ENCODE measurements at regions not wholly inside any gene's neighbourhood (a gene's known extent, or its start where the extent isn't known, plus 50 kb on each side); places are given as distances from the start of the nearest gene placed in this dataset.

DNA sequence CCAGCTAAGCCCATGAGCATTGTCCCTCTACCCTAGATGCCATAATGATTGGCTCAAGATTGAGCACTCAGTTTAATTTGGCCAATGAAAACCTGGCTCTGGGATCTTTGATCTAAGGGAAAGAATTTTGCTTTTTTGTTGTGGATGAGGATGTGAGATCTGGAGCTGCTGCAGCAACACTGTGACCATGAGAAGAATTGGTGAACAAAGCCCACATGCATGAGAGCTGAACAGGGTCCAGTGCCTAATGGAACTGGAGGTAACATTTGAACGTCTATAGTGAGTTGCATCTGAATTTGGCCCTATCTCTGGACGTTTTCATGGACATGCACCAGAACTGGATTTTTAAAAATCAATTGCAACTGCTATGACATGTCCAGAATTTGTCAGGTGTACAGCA, 338.6 kb downstream of the AACS start:
- TF ChIP-seq, protein P1, sequence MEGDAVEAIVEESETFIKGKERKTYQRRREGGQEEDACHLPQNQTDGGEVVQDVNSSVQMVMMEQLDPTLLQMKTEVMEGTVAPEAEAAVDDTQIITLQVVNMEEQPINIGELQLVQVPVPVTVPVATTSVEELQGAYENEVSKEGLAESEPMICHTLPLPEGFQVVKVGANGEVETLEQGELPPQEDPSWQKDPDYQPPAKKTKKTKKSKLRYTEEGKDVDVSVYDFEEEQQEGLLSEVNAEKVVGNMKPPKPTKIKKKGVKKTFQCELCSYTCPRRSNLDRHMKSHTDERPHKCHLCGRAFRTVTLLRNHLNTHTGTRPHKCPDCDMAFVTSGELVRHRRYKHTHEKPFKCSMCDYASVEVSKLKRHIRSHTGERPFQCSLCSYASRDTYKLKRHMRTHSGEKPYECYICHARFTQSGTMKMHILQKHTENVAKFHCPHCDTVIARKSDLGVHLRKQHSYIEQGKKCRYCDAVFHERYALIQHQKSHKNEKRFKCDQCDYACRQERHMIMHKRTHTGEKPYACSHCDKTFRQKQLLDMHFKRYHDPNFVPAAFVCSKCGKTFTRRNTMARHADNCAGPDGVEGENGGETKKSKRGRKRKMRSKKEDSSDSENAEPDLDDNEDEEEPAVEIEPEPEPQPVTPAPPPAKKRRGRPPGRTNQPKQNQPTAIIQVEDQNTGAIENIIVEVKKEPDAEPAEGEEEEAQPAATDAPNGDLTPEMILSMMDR (conservative IDR thresholded peaks at IDR 0.05; ENCODE audit: low read length) = no peak
- TF ChIP-seq EZH2phosphoT487 (IDR thresholded peaks at IDR 0.05; ENCODE audit: borderline replicate concordance, low read depth, low read length) = no peak
